H1 (cell line): ENCODE measurements at regions not wholly inside any gene's neighbourhood (a gene's known extent, or its start where the extent isn't known, plus 50 kb on each side); places are given as distances from the start of the nearest gene placed in this dataset.

Experiments used
- POLR2A ChIP-seq, 2 experiments: IDR thresholded peaks; 1 replicate in 1 of 2; 2 replicates in 1 of 2; pipeline ENCODE4 v1.6.1; 2011; ENCODE audit warnings: low read depth in 2 of 2, low read length in 2 of 2, mild to moderate bottlenecking in 2 of 2; ENCODE audit errors: control extremely low read depth in 1 of 2
- SRF ChIP-seq: IDR thresholded peaks from 2 replicates; pipeline ENCODE4 v1.6.1; 2011; ENCODE audit warnings: mild to moderate bottlenecking, low read depth, low read length, moderate library complexity

DNA sequence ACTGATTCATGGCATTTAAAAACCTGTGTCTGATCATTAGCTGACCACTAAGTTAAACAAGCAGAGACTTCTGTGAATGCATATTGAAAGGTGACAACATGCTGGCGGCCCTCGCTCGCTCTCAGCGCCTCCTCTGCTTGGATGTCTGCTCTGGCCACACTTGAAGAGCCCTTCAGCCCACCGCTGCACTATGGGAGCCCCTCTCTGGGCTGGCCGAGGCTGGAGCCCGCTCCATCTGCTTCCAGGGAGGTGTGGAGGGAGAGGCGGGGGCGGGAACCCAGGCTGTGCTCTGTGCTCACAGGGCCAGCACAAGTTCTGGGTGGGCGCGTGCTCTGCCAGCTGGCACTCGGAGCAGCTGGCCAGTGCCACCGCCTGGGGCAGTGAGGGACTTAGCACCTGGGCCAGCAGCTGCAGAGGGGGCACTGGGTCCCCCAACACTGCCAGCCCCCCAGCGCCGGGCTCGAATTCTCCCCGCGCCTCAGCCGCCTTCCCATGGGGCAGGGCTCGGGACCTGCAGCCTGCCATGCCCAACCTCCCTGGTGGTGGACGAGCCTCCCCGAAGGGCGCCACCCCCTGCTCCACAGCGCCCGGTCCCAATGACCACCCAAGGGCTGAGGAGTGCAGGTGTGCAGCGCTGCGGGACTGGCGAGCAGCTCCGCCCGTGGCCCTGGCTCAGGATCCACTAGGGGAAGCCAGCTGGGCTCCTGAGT lies 252.4 kb downstream of the ZIC4 start:
- no peak for TF ChIP-seq SRF
- TF ChIP-seq POLR2A (IDR thresholded peaks at IDR 0.05; ENCODE audit: control extremely low read depth in 1 of 2, low read depth in 2 of 2, low read length in 2 of 2) = no peak
